Uterus (tissue), 3 donors: ENCODE measurements at regions not wholly inside any gene's neighbourhood (a gene's known extent, or its start where the extent isn't known, plus 50 kb on each side); places are given as distances from the start of the nearest gene placed in this dataset.

Experiments used
- DNase-seq, 2 donors: peaks; one replicate each; pipeline ENCODE4 v3.0.0-alpha.2; 2019 to 2020
- H3K27ac ChIP-seq, 2 donors: fragments of 200-600 bp; sonication (generic); 1 replicate in 1 of 2; 2 replicates in 1 of 2; pipeline ENCODE4 v1.5.1; 2016 to 2018
- H3K27me3 ChIP-seq, 2 donors: fragments of 200-600 bp; sonication (generic); one replicate each; pipeline ENCODE4 v1.5.1; 2018 to 2019; ENCODE audit warnings: control low read depth in 1 of 2
- H3K36me3 ChIP-seq, 2 donors: fragments of 200-600 bp; sonication (generic); one replicate each; pipeline ENCODE4 v1.5.1; 2019; ENCODE audit warnings: control low read depth in 1 of 2
- H3K4me1 ChIP-seq, 2 donors: fragments of 200-600 bp; sonication (generic); one replicate each; pipeline ENCODE4 v1.5.1; 2018 to 2019; ENCODE audit warnings: control low read depth in 1 of 2
- H3K4me3 ChIP-seq, 2 donors: fragments of 200-600 bp; sonication (generic); 1 replicate in 1 of 2; 2 replicates in 1 of 2; pipeline ENCODE4 v1.5.1; 2018 to 2019; ENCODE audit warnings: mild to moderate bottlenecking in 1 of 2
- H3K9me3 ChIP-seq, 2 donors: fragments of 200-600 bp; sonication (generic); one replicate each; pipeline ENCODE4 v1.5.1; 2019; ENCODE audit warnings: control low read depth in 1 of 2
- POLR2A ChIP-seq, 2 donors: fragments of 450-650 bp; IDR thresholded peaks; one replicate each; pipeline ENCODE4 v1.6.1; 2016; ENCODE audit warnings: antibody characterized with exemption in 2 of 2, mild to moderate bottlenecking in 1 of 2, moderate library complexity in 1 of 2
- intact Hi-C: fragments of 100-400 bp; cut with DNase I; formaldehyde crosslinking; loops from one replicate; pipeline ENCODE4 v1.15.1; 2023; ENCODE audit warnings: low total_unique reads
- TF ChIP-seq, protein P1 (sequence below), 4 experiments: fragments of 200-600 bp in 2 of 4; fragments of 450-650 bp in 2 of 4; sonication (generic) in 2 of 4; IDR thresholded peaks; one replicate each; pipeline ENCODE4 v1.5.1; 2016 to 2019; ENCODE audit warnings: antibody characterized with exemption in 4 of 4, mild to moderate bottlenecking in 2 of 4, moderate library complexity in 1 of 4
- donor health status: DM: yes; HTN: yes; CAD: no.

DNA sequence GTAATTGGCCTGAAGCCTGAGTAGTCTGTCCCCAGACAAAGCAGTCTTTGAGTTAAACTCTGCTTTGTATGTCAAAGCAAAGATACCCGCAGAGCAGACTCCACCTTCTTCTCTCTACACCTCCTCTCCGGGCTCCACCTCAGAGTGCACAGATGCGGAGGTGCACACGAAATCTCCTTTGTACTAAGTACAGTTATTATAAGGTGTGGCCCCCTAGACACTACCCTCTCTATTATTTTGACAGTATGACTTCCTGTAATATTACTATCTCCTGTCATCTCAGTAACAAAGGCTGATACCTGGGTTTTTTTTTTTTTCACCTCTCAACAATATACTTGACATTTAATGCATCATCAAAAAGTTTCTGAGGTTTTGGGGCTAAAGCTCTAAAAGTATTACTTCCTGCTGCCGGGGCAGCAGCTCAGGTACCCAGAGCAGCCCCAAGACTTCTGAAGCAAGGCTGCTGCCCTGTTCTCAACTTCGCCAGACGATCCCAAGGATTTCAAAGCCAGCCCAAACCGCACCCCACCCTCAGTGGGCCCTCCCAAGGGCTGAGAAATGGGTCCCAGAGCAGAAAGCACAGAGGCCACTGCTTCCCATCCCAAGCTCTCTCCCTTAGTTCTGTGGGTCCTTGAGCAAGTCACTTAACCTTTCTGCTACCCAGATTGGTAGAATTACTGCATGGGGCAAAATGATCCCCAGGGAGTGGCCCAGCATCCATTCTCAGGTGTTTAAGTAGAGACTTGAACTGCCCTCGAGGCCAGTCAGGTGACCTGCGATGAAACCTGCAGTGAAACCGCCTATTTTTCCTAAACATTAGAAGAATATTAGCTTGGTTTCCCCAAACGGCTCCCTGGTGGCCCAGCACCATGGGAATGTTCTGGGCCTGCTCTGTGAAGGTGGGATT is 180.6 kb downstream of the FOXO1 start:
- no peaks in the 10 kb centered on the region for H3K4me1 ChIP-seq
- no peak overlapping the region for H3K4me3 ChIP-seq
- no peak for DNase-seq
- no peak overlapping the region for H3K27ac ChIP-seq
- H3K27me3 ChIP-seq, result no peaks in the 10 kb centered on the region
- intact Hi-C loops, result no loop called here
- H3K36me3 ChIP-seq, result no peaks in the 10 kb centered on the region
- no peak for TF ChIP-seq POLR2A (IDR thresholded peaks at IDR 0.05)
- TF ChIP-seq, protein P1, sequence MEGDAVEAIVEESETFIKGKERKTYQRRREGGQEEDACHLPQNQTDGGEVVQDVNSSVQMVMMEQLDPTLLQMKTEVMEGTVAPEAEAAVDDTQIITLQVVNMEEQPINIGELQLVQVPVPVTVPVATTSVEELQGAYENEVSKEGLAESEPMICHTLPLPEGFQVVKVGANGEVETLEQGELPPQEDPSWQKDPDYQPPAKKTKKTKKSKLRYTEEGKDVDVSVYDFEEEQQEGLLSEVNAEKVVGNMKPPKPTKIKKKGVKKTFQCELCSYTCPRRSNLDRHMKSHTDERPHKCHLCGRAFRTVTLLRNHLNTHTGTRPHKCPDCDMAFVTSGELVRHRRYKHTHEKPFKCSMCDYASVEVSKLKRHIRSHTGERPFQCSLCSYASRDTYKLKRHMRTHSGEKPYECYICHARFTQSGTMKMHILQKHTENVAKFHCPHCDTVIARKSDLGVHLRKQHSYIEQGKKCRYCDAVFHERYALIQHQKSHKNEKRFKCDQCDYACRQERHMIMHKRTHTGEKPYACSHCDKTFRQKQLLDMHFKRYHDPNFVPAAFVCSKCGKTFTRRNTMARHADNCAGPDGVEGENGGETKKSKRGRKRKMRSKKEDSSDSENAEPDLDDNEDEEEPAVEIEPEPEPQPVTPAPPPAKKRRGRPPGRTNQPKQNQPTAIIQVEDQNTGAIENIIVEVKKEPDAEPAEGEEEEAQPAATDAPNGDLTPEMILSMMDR (IDR thresholded peaks at IDR 0.05), result no peak
- H3K9me3 ChIP-seq, result no peaks in the 10 kb centered on the region

DNA sequence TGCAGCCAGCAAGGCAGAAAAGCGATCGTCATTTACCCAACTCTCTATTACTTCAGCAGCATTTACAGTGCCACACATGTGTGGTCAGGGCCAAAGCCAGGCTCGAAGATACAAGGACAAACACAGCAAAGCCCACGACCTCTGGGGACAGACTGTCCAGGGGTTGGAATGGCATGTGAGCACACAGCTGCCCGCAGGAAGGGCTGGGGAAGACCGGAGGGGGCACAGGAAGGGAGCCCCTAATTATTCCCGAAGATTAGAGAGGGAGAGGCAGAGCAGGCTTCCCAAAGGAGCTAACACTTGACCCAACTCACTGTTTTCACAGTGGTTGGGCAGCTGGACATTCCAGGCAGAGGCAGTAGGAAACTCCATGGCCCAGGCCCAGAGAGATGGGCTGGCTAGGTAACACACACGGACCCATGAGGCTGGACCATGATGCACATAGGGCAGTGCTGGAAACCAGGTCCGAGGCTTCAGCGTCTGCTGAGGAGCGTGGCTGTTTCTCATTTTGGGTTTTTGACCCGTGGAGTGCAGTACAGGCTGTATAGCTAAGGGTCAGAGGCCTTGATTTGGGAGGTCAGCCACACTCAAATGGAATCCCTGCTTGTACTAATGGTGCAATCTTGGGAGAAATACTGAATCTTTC is 179.8 kb downstream of the FOXO1 start:
- intact Hi-C loops, result no loop called here
- no peak overlapping the region for H3K27ac ChIP-seq
- no peaks in the 10 kb centered on the region for H3K4me1 ChIP-seq
- no peaks in the 10 kb centered on the region for H3K36me3 ChIP-seq
- DNase-seq, result no peak
- no peaks in the 10 kb centered on the region for H3K27me3 ChIP-seq
- H3K9me3 ChIP-seq, result no peaks in the 10 kb centered on the region
- no peak for TF ChIP-seq POLR2A (IDR thresholded peaks at IDR 0.05)
- TF ChIP-seq, protein P1 (IDR thresholded peaks at IDR 0.05), result no peak
- no peak overlapping the region for H3K4me3 ChIP-seq

DNA sequence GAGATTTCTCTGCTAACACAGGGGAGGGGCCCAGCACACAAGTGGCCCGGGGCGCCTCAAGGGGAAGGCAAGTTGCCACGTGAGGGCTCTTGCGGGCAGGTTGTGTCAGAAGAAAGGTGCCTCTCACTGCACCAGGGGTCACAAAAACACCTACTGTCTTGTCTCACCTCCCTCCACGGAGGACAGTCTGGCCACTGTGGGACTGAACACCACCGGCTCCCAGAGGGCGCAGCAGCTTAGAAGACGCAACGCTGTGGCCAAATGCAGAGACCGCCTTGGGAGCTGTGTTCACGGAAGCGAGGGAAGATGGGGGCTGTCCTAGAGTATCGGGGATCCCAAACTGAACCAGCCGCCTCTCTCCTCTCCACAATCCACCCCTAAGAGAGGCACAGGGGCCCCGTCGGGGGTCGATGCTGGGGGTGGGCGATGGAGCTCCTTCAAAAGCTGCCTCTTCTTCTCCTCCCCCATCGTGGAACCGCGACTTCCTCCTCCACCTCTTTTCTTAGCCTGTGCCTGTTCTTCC is 177.5 kb downstream of the FOXO1 start:
- H3K36me3 ChIP-seq, result no peaks in the 10 kb centered on the region
- no peaks in the 10 kb centered on the region for H3K4me1 ChIP-seq
- no peak overlapping the region for H3K27ac ChIP-seq
- TF ChIP-seq, protein P1 (IDR thresholded peaks at IDR 0.05), result no peak
- TF ChIP-seq POLR2A (IDR thresholded peaks at IDR 0.05), result no peak
- no peak for DNase-seq
- intact Hi-C loops, result no loop called here
- H3K9me3 ChIP-seq, result no peaks in the 10 kb centered on the region
- H3K4me3 ChIP-seq, result no peak overlapping the region
- H3K27me3 ChIP-seq, result no peaks in the 10 kb centered on the region

DNA sequence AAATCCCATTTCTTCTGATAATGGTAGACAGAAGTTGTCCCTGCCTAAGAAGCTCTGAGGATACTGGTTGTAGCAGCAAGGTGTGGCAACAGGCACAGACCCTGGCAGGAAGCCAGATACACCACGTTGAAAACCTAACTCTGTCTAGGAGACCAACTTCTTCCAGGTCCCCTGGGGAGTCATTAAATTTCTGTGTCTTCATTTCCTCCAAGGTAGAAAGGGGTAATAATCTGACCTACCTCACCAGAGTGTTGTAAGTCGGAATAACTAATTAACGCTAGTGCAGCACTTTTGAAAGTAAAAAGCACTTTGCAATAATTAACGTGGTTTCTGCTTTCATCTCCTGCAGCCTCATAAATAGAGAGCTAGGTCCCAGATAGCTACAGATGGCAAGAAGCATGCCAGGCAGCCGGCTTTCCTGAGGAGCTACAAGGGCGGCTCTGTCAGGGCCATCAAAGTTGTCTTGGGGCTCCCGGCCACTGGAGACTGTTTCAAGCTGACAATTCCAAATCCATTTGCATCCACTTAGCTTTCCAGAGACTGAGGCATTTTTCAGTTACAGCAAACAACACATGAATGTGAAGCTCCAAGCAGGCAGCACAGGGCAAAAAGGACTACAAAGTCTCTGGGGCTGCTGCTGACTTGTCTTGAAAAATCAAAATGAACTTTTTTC is 176.2 kb downstream of the FOXO1 start:
- Histone ChIP-seq H3K36me3 (no peaks in the 10 kb centered on the region), H3K4me3 (no peak overlapping the region), H3K27ac (no peak overlapping the region), H3K9me3 (no peaks in the 10 kb centered on the region), H3K27me3 (no peaks in the 10 kb centered on the region), H3K4me1 (no peaks in the 10 kb centered on the region)
- TF ChIP-seq POLR2A (IDR thresholded peaks at IDR 0.05), result no peak
- TF ChIP-seq, protein P1 (IDR thresholded peaks at IDR 0.05), result no peak
- intact Hi-C loops, result no loop called here
- no peak for DNase-seq
